AG04450 (cell line): ENCODE measurements at regions not wholly inside any gene's neighbourhood (a gene's known extent, or its start where the extent isn't known, plus 50 kb on each side); places are given as distances from the start of the nearest gene placed in this dataset.

Source experiments
- CTCF ChIA-PET: fragments of 300-600, 350-600 bp; formaldehyde crosslinking; extraction: SDS; loops from one replicate; lab custom pipeline; 2022; ENCODE audit warnings: antibody characterized with exemption, inconsistent platforms; lab: Charles Lee
- POLR2A ChIA-PET: fragments of 350-600 bp; formaldehyde crosslinking; extraction: SDS; loops from one replicate; lab custom pipeline; 2021; ENCODE audit warnings: antibody characterized with exemption, inconsistent platforms; lab: Yijun Ruan, JAX
- DNase-seq: peaks from one replicate; pipeline ENCODE4 v3.0.0-alpha.2; 2011; ENCODE audit warnings: low read depth, low spot score
- H3K27ac ChIP-seq: one replicate; pipeline ENCODE4 v1.5.1; 2012; ENCODE audit warnings: low read depth, low read length, control low read depth
- H3K27me3 ChIP-seq: one replicate; pipeline ENCODE4 v1.6.0; 2012; ENCODE audit warnings: low read length; ENCODE audit not compliant: control insufficient read depth, insufficient read depth
- H3K4me3 ChIP-seq: 2 replicates; pipeline ENCODE4 v1.5.1; 2011; ENCODE audit warnings: mild to moderate bottlenecking, low read depth, low read length, control low read depth
- H3K9me3 ChIP-seq: 2 replicates; pipeline ENCODE4 v1.5.1; 2012; ENCODE audit warnings: low read length; ENCODE audit not compliant: control insufficient read depth, insufficient read depth
- TF ChIP-seq, protein P1 (sequence below): IDR thresholded peaks from 2 replicates; pipeline ENCODE4 v1.5.1; 2011; ENCODE audit warnings: low read depth, low read length, control low read depth, inconsistent platforms

GRCh38 chr2:520663-521340 is 156.4 kb downstream of the TMEM18 start:
- Histone ChIP-seq H3K9me3 (peaks cover 64% of the 10 kb centered on the region), H3K4me3 (no peak overlapping the region), H3K27me3 (no peaks in the 10 kb centered on the region), H3K27ac (no peak overlapping the region)
- TF ChIP-seq, protein P1, sequence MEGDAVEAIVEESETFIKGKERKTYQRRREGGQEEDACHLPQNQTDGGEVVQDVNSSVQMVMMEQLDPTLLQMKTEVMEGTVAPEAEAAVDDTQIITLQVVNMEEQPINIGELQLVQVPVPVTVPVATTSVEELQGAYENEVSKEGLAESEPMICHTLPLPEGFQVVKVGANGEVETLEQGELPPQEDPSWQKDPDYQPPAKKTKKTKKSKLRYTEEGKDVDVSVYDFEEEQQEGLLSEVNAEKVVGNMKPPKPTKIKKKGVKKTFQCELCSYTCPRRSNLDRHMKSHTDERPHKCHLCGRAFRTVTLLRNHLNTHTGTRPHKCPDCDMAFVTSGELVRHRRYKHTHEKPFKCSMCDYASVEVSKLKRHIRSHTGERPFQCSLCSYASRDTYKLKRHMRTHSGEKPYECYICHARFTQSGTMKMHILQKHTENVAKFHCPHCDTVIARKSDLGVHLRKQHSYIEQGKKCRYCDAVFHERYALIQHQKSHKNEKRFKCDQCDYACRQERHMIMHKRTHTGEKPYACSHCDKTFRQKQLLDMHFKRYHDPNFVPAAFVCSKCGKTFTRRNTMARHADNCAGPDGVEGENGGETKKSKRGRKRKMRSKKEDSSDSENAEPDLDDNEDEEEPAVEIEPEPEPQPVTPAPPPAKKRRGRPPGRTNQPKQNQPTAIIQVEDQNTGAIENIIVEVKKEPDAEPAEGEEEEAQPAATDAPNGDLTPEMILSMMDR: no peak
- ChIA-PET CTCF (no interaction called here), POLR2A (no interaction called here)
- DNase-seq: no peak

GRCh38 chr2:516944-517343 is 160.3 kb downstream of the TMEM18 start:
- no peak overlapping the region for H3K27ac ChIP-seq
- ChIA-PET CTCF (no interaction called here), POLR2A (no interaction called here)
- TF ChIP-seq, protein P1: no peak
- no peaks in the 10 kb centered on the region for H3K27me3 ChIP-seq
- DNase-seq: no peak
- H3K9me3 ChIP-seq: peaks cover 45% of the 10 kb centered on the region
- no peak overlapping the region for H3K4me3 ChIP-seq

- no peaks in the 10 kb centered on the region for H3K27me3 ChIP-seq
- TF ChIP-seq, protein P1: no peak
- peaks cover 38% of the 10 kb centered on the region for H3K9me3 ChIP-seq
- H3K4me3 ChIP-seq: no peak overlapping the region
- ChIA-PET POLR2A (no interaction called here), CTCF (no interaction called here)
- no peak for DNase-seq
- no peak overlapping the region for H3K27ac ChIP-seq
Observed at GRCh38 chr2:516131-516530, 161.1 kb downstream of the TMEM18 start.

- CTCF ChIA-PET: no interaction called here
- H3K4me3 ChIP-seq: no peak overlapping the region
- TF ChIP-seq, protein P1: no peak
- no peak for DNase-seq
- peaks cover 38% of the 10 kb centered on the region for H3K9me3 ChIP-seq
- POLR2A ChIA-PET: no interaction called here
- H3K27ac ChIP-seq: no peak overlapping the region
- H3K27me3 ChIP-seq: no peaks in the 10 kb centered on the region
Observed at GRCh38 chr2:515441-516127, 161.6 kb downstream of the TMEM18 start.

GRCh38 chr2:513981-514706 is 163.1 kb downstream of the TMEM18 start:
- ChIA-PET POLR2A (no interaction called here), CTCF (no interaction called here)
- Histone ChIP-seq H3K27ac (no peak overlapping the region), H3K4me3 (no peak overlapping the region), H3K9me3 (peaks cover 42% of the 10 kb centered on the region), H3K27me3 (no peaks in the 10 kb centered on the region)
- no peak for DNase-seq
- TF ChIP-seq, protein P1: no peak
